NOMO-1 treated with DMSO at 0.1 percent for 48 hours (cell line): ENCODE measurements at regions not wholly inside any gene's neighbourhood (a gene's known extent, or its start where the extent isn't known, plus 50 kb on each side); places are given as distances from the start of the nearest gene placed in this dataset.
"Not testable (repeated sequence)": the region's sequence is repeated elsewhere in the genome, so short reads cannot be mapped to it uniquely, and the experiment has no call there.

Experiments
- DNase-seq: peaks from one replicate; lab custom pipeline; 2025; ENCODE audit not compliant: unreplicated experiment; lab: John Stamatoyannopoulos, UW

DNA sequence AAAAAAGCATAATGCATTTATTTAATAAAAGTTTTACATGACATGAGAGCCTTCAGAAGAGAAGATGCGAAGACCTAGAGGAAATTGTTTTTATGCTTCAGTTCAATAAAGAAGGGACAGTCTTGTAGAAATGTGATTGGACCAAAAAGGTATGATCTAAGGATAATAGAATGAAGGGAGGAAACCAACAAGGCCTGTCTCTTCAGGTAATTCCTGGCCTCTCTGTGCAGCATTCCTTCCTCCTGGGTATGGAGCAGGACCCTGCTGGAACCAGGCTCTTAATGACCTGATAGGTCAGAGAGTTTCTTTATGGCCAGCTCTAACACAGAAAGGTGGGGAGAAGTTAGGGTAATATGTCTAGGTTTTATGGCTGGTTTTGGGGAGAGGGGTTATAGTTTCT lies 162.8 kb upstream of the HEY2 start:
- no peak for DNase-seq

DNA sequence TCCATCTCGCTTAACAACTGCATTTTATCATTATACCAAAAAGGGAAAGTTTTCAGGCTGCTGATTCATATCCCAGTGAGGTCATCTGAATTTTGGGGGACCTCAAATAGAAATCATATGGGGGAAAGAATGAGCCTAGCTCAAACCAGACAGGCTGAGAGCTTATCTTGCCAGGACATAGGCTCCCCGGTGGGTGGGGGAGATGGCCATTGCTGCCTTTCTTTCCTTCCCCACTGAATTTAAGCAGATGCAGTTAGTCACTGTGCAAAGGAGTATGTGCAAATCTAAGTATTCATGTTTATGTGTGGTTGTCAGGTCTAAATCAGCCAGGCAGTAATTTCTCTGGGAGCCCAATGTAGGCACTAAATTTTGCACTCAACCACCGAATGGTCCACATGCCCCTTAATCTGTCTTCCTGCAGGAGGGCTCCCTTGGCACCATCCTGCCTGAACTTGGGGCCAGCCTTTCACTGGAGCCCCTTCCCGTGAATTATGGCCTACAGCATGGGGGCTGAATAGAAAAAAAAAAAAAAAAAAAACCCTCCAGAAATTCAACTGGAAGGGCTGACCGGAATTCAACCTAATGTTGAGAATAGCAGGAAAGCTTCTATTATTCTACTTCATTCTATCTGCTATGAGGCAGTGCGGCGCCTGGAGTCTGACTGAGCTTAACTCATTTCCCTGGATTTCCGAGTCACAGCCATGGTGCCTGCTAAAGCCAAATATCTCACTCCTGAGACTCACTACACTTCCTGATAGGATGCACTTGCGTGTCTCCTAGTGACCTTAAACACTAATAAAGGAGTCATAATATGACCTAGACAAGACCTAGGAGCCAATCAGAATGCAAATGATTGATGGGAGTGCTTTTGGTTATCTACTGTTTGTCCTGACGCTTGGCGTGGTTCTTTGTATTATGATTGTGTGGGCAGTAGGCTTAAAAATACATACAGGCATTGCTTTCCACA lies 161.5 kb upstream of the HEY2 start:
- no peak for DNase-seq

DNA sequence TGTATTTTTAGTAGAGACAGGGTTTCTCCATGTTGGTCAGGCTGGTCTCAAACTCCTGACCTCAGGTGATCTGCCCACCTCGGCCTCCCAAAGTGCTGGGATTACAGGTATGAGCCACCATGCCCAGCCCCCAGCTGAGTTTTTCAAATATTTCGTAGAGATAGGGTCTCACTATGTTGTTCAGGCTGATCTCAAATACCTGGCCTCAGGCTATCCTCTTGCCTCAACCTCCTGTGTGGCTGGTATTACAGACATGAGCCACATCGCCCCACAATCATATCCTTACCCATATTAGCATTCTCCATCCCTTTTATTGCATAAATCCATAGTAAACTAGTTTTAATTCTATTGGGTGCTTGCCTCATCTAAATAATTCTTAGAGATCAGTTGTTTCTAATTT lies 157.6 kb upstream of the HEY2 start:
- DNase-seq, result not testable (repeated sequence)

GRCh38 chr6:125593746-125594145 lies 155.7 kb upstream of the HEY2 start:
- DNase-seq, result no peak

GRCh38 chr6:125596020-125596419 lies 153.4 kb upstream of the HEY2 start:
- no peak for DNase-seq

DNA sequence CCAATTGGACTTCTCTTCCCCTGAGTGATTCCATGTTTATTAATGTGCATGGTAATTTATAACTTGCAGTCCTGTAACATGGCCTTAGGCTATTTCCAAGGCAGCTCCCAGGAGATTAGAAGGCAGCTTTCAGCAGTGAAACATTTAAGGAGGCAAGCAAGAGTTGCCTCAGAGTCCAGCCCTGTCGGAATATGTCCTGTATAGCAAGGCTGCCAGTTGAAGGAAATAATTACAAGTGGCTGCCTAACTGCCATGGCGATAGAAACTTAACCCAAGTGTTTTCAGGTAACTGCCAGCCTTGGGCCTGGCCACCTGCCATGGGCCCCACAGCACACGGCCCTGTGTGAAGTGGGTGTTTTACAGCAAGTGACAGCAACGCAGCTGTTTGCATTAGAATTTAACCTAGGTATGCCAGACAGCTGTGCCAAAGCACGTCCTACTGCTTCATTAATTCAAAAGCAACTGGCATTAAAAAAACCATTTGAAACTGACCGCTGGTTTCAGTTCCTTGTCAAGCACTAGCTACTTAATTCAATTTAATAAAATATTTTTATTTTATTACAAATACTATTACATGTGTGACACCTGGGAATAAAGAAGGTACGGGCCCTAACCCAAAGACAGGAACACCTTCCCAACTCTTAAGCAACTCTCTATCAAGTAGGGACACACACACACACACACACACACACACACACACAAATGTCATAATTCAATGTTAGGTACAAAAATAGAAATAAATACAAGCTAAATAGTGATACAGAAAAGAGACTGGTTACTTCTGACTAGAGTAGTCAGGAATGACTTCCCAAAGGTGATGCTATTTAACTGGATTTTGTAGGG lies 151.8 kb upstream of the HEY2 start:
- DNase-seq, result no peak

- DNase-seq, result peak; percentile 98
Observed at GRCh38 chr6:125598422-125598821, 151.0 kb upstream of the HEY2 start.

DNA sequence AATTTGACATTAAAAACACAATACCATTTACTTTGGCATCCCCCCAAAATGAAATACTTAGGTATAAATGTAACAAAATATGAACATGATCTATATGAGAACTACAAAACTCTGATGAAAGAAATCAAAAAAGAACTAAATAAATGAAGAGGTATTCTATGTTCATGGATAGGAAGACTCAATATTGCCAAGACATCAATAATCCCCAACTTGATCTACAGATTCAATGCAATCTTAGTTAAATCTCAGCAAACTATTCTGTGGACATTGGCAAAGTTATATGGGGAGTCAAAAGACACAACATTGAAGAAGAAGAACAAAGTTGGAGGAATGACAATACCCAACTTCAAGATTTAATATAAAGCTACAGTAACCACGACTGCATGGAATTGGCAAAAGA lies 145.2 kb upstream of the HEY2 start:
- no peak for DNase-seq

DNA sequence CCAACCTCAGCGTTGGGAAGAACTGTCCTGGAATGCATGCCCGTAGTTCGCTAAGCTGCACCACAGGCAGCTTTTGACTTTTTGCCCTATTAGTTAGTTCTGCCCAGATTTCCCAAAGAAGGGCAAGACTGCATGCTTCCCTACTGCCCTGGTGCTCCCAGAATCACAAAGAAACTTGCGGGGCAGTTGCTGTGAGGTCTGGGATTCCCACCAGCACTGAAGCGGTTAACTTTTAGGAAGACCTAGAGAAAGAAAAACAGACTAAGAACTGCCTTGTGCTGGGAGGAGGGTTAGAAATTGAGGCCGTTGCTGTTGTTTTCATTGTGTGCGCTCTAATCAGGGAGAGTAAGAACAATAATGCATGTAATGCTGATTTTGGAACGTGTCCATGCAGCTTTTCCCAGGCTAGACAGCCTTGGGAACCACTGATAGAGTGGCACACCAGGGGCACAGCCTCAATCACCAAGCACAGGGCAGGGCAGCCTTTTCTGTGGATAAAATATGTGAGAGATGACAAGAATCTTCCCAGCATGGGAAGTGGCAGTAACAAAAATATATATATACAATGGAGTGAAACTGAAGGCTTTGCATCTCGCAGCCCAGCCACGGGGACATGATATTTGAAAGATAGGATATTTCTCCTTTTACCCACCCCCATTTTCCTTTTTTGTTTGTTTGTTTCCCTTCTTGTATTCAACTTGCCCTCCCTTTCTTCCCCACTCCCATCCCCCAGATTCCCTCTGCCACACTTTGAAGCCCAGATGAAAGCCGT lies 137.7 kb upstream of the HEY2 start:
- no peak for DNase-seq

DNA sequence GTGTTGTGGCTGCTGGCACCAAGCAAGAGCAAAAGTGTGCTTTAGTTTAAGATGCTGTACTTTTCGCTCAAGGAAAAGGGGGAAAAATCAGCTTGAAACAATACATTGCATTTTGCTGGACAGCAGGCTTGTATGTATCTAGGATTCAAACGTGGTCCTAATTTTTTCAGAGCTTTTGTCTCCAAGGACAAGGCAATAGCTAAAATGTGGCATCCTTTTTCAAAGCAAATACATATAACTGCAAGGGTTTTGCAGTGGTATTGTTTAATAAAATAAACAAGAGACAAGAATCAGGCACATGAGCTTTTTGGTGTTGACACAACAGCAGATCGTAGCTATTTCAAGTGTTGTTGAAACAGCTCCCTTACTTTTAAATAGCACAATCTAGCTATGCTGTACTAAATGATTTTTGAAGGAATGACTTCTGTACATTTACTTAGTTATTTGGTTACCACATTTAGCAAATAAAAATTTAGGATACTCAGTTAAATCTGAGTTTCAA lies 137.0 kb upstream of the HEY2 start:
- no peak for DNase-seq

- DNase-seq, result no peak
Observed at GRCh38 chr6:125618629-125619028, 130.8 kb upstream of the HEY2 start.

GRCh38 chr6:125623085-125623484 lies 126.3 kb upstream of the HEY2 start:
- DNase-seq, result no peak

GRCh38 chr6:125631165-125631564 lies 118.3 kb upstream of the HEY2 start:
- no peak for DNase-seq

DNA sequence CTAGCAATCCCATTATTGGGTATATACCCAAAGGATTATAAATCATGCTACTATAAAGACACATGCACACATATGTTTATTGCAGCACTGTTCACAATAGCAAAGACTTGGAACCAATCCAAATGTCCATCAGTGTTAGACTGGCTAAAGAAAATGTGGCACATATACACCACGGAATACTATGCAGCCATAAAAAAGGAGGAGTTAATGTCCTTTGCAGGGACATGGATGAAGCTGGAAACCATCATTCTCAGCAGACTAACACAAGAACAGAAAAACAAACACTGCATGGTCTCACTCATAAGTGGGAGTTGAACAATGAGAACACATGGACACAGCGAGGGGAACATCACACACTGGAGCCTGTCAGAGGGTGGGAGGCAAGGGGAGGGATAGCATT lies 113.4 kb upstream of the HEY2 start:
- not testable (repeated sequence) for DNase-seq

DNA sequence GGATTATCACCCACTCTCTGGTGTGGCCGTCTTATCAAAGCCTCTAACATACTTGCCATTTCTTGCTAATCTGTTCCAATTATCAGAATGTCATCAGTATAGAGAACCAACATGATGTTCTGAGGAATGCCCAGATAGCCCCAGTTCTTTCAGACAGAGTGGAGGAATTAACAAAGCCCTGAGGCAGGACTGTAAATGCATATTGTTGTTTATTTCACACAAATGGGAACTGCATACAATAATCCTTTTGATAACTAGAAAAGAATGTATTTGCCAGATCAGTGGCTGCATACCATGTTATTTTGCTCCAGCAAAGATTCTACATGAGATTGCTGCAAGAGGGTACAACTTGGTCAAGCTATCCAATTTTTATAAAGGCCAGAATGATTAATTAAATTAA lies 112.8 kb upstream of the HEY2 start:
- DNase-seq, result no peak

DNA sequence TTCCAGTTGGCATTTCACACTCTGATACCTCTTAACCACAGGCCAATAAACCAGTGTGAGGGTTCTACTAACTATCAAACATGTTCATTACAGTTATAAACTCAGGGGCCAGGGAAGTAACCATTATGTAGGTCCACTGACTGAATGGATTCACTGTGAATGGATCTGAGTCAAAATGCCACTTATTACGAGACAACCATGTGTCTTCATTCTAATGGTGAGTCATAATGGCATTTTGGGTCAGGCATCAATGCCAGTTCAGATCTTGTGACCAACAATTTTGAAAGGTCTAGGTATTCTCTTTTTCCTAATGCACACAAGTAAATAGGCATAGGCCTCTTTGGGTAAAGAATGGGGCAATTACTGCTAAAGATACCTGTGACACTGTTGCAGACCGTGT lies 112.2 kb upstream of the HEY2 start:
- DNase-seq, result no peak

- no peak for DNase-seq
Observed at GRCh38 chr6:125639466-125640020, 109.9 kb upstream of the HEY2 start.

DNA sequence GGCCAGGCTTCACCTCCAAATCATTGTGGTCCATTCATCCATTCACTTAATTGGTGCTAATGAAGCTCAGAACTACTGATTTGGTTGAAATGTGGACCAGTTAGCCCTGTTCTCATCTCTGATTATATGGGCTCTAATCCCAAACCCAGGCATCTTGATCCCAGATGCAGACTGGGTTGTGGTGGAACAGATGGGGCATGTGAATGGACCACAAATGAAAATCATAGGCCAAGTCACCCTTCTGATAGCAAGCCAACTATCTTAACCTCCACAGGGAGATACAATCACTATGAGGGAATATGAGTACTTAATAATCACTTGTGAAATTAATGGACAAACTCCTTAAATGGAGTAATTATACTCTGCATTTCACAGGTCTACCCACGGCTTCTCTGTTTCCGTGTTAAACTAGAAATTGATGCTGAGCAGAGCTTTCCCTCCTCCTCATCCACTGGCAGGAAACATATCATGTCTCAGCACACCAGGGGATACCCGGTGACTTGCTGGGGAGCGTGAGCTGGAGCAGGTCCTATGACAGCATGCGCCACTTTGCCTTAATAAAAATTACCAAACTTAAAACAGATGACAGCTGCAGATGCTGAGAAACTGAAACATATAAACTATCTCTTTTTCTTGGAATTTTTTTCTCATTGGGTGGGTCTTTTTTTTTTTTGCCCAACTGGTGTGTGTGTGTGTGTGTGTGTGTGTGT lies 108.8 kb upstream of the HEY2 start:
- DNase-seq, result no peak

DNA sequence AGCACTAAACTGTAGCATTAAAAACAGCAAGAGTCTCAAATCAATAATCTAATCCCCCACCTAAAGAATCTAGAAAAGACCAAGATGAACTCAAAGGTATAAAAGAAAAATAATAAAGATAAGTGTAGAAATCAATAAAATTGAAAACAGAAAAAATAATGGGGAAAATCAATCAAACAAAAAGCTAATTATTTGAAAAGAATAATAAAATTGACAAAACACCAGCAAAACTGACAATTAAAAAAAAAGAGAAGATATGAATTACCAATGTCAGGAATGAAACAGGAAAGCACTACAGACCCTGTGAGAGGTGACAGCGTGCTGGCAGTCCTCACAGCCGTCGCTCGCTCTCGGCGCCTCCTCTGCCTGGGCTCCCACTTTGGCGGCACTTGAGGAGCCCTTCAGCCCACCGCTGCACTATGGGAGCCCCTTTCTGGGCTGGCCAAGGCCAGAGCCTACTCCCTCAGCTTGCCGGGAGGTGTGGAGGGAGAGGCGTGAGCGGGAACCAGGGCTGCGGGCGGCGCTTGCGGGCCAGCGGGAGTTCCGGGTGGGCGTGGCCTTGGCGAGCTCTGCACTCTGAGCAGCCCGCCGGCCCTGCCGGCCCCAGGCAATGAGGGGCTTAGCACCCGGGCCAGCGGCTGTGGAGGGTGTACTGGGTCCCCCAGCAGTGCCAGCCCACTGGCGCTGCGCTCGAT lies 105.3 kb upstream of the HEY2 start:
- DNase-seq, result not testable (repeated sequence)

GRCh38 chr6:125647391-125647790 lies 102.0 kb upstream of the HEY2 start:
- no peak for DNase-seq
